Vagina (tissue), 2 donors: ENCODE measurements at regions not wholly inside any gene's neighbourhood (a gene's known extent, or its start where the extent isn't known, plus 50 kb on each side); places are given as distances from the start of the nearest gene placed in this dataset.
A peak's percentile ranks its signal among the peaks of the same experiment; 100 is the strongest.

Experiments
- CTCF ChIP-seq, 3 experiments: fragments of 450-650 bp in 2 of 3; fragments of 200-600 bp in 1 of 3; sonication (generic) in 1 of 3; IDR thresholded peaks; one replicate each; pipeline ENCODE4 v1.5.1; 2017 to 2019; ENCODE audit warnings: antibody characterized with exemption in 3 of 3, mild to moderate bottlenecking in 2 of 3, moderate library complexity in 2 of 3
- POLR2A ChIP-seq, 2 donors: fragments of 450-650 bp; IDR thresholded peaks; one replicate each; pipeline ENCODE4 v1.6.1; 2017; ENCODE audit warnings: antibody characterized with exemption in 2 of 2, mild to moderate bottlenecking in 2 of 2, moderate library complexity in 2 of 2
- POLR2AphosphoS5 ChIP-seq, 2 donors: sonication (generic); formaldehyde crosslinking; IDR thresholded peaks; one replicate each; pipeline ENCODE4 v1.9.0; 2017; ENCODE audit warnings: antibody characterized with exemption in 2 of 2, mild to moderate bottlenecking in 2 of 2, low read depth in 1 of 2; ENCODE audit not compliant: insufficient read depth in 1 of 2

- TF ChIP-seq CTCF (IDR thresholded peaks at IDR 0.05) (no peak), POLR2A (IDR thresholded peaks at IDR 0.05) (no peak), POLR2AphosphoS5 (IDR thresholded peaks at IDR 0.05; ENCODE audit: insufficient read depth in 1 of 2, low read depth in 1 of 2) (peak in 1 of 2 donors; percentile 54)
These were observed 83.5 kb upstream of the ARGLU1 start for GRCh38 chr13:106651442-106651841.
